ENCODE measurements at regions not wholly inside any gene's neighbourhood (a gene's known extent, or its start where the extent isn't known, plus 50 kb on each side); places are given as distances from the start of the nearest gene placed in this dataset.

- TF ChIP-seq CTCF (IDR thresholded peaks at IDR 0.05 in 4 of 5, conservative IDR thresholded peaks at IDR 0.05 in 1 of 5) (no peak), POLR2A (IDR thresholded peaks at IDR 0.05) (no peak)
Observed at GRCh38 chr11:134625151-134625550, 213.1 kb upstream of the B3GAT1 start.
